GM06990 (cell line): ENCODE measurements at regions not wholly inside any gene's neighbourhood (a gene's known extent, or its start where the extent isn't known, plus 50 kb on each side); places are given as distances from the start of the nearest gene placed in this dataset.
A peak's percentile ranks its signal among the peaks of the same experiment; 100 is the strongest.
"Not testable (repeated sequence)": the region's sequence is repeated elsewhere in the genome, so short reads cannot be mapped to it uniquely, and the experiment has no call there.

Source experiments
- DNase-seq: peaks from one replicate; pipeline ENCODE4 v3.0.0-alpha.2; 2011; ENCODE audit not compliant: insufficient read length; ENCODE audit errors: extremely low read depth
- H3K27me3 ChIP-seq: replicated peaks from 2 replicates; pipeline ENCODE4 v1.6.0; 2011; ENCODE audit warnings: low read length; ENCODE audit not compliant: control insufficient read depth, insufficient read depth
- H3K36me3 ChIP-seq: 2 replicates; pipeline ENCODE4 v1.5.1; 2011; ENCODE audit warnings: low read length; ENCODE audit not compliant: control insufficient read depth, insufficient read depth
- H3K4me3 ChIP-seq: replicated peaks from 2 replicates; pipeline ENCODE4 v1.5.1; 2011; ENCODE audit warnings: low read depth, mild to moderate bottlenecking, control low read depth, low read length
- CTCF ChIP-seq: IDR thresholded peaks from 2 replicates; pipeline ENCODE4 v1.5.1; 2011; ENCODE audit warnings: low read length, control low read depth, mild to moderate bottlenecking, inconsistent platforms; ENCODE audit not compliant: insufficient read depth, poor library complexity, severe bottlenecking

GRCh38 chr14:95776798-95777534 lies 63.0 kb upstream of the TCL1A start:
- TF ChIP-seq CTCF = no peak

GRCh38 chr14:95774265-95775160 lies 60.6 kb upstream of the TCL1A start:
- H3K4me3 ChIP-seq = no peak overlapping the region
- DNase-seq = peak; percentile 13
- H3K36me3 ChIP-seq = no peaks in the 10 kb centered on the region
- TF ChIP-seq CTCF = peak; percentile 86
- no peaks in the 10 kb centered on the region for H3K27me3 ChIP-seq

More at GRCh38 chr14:95776798-95777534, 63.0 kb upstream of the TCL1A start:
- Histone ChIP-seq H3K4me3 (no peak overlapping the region), H3K36me3 (no peaks in the 10 kb centered on the region), H3K27me3 (no peaks in the 10 kb centered on the region; the same call in 1 of the 2 replicates)
- no peak for DNase-seq

DNA sequence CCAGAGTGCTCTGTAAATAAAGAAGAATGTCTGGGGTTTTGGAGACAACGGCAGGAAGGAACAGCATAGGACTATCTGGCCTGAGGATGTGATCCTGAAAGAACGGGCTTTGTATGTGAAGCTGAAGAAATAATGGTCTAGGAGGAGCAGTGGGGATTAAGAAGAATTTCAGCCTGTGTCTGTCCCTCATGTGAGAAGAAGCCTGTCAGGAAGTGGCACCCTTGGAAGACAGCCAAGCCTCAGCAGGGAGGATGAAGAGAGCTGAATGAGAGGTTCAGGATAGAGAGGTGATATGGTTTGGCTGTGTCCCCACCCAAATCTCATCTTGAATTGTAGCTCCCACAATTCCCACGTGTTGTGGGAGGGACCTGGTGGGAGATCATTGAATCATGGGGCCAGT lies 56.9 kb upstream of the TCL1A start:
- H3K27me3 ChIP-seq = no peaks in the 10 kb centered on the region; the same call in 1 of the 2 replicates
- no peak for DNase-seq
- no peak overlapping the region for H3K4me3 ChIP-seq
- no peak for TF ChIP-seq CTCF
- H3K36me3 ChIP-seq = no peaks in the 10 kb centered on the region

- Histone ChIP-seq H3K4me3 (no peak overlapping the region), H3K36me3 (no peaks in the 10 kb centered on the region), H3K27me3 (no peaks in the 10 kb centered on the region; the same call in 1 of the 2 replicates)
- no peak for TF ChIP-seq CTCF
- no peak for DNase-seq
These were observed 56.1 kb upstream of the TCL1A start for GRCh38 chr14:95769976-95770375.

DNA sequence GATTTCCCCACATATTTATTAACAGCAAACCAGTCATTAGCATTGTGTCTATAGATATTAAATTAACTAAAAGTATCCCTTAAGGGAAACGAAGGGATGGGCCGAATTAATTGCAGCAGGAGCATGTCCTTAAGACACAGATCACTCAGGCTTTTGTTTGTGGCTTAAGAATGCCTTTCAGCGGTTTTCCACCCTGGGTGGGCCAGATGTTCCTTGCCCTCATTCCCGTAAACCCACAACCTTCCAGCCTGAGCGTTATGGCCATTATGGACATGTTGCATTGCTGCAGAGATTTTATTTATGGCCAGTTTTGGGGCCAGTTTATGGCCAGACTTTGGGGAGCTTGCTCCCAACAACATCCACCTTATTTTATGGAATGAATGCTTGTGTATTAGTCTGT lies 55.5 kb upstream of the TCL1A start:
- not testable (repeated sequence) for H3K27me3 ChIP-seq, H3K36me3 ChIP-seq, DNase-seq, H3K4me3 ChIP-seq

DNA sequence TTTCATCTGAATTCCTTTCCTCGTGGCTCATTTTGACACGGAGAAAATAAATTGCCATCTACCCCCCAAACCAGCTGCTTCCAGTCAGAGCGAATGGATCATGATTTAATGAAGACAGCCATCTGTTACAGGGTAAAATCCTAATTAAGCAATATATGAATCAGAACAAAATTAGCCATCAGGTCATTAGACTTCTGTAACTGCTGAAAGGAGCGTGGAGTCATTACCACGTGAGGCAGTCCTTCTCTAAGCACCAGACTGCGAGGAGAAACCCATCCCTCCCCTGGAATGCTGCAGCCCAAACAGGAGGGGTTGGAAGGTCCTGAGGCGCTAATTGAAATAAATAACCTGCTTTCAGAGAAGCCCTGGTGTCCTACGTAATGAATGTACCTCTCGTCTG lies 51.1 kb upstream of the TCL1A start:
- Histone ChIP-seq H3K4me3 (no peak overlapping the region), H3K36me3 (no peaks in the 10 kb centered on the region), H3K27me3 (no peaks in the 10 kb centered on the region; the same call in none of the 2 replicates)
- no peak for TF ChIP-seq CTCF
- no peak for DNase-seq
